Suprapubic skin (tissue), 3 donors: ENCODE measurements at regions not wholly inside any gene's neighbourhood (a gene's known extent, or its start where the extent isn't known, plus 50 kb on each side); places are given as distances from the start of the nearest gene placed in this dataset.

Source experiments
- EP300 ChIP-seq: sonication (generic); formaldehyde crosslinking; IDR thresholded peaks from one replicate; pipeline ENCODE4 v1.6.1; 2017; ENCODE audit warnings: antibody characterized with exemption
- POLR2A ChIP-seq, 2 donors: fragments of 450-650 bp; IDR thresholded peaks; one replicate each; pipeline ENCODE4 v1.6.1; 2017; ENCODE audit warnings: antibody characterized with exemption in 2 of 2, mild to moderate bottlenecking in 2 of 2, moderate library complexity in 2 of 2
- TF ChIP-seq, protein P1 (sequence below), 2 donors: fragments of 200-600 bp in 1 of 2; fragments of 450-650 bp in 1 of 2; sonication (generic) in 1 of 2; IDR thresholded peaks; one replicate each; pipeline ENCODE4 v1.5.1; 2016 to 2019; ENCODE audit warnings: antibody characterized with exemption in 2 of 2, mild to moderate bottlenecking in 1 of 2, moderate library complexity in 1 of 2

GRCh38 chr6:4352731-4353130, 217.4 kb upstream of the ECI2 start:
- TF ChIP-seq, protein P1, sequence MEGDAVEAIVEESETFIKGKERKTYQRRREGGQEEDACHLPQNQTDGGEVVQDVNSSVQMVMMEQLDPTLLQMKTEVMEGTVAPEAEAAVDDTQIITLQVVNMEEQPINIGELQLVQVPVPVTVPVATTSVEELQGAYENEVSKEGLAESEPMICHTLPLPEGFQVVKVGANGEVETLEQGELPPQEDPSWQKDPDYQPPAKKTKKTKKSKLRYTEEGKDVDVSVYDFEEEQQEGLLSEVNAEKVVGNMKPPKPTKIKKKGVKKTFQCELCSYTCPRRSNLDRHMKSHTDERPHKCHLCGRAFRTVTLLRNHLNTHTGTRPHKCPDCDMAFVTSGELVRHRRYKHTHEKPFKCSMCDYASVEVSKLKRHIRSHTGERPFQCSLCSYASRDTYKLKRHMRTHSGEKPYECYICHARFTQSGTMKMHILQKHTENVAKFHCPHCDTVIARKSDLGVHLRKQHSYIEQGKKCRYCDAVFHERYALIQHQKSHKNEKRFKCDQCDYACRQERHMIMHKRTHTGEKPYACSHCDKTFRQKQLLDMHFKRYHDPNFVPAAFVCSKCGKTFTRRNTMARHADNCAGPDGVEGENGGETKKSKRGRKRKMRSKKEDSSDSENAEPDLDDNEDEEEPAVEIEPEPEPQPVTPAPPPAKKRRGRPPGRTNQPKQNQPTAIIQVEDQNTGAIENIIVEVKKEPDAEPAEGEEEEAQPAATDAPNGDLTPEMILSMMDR (IDR thresholded peaks at IDR 0.05): no peak
- no peak for TF ChIP-seq EP300
- no peak for TF ChIP-seq POLR2A (IDR thresholded peaks at IDR 0.05)
